ENCODE measurements at regions not wholly inside any gene's neighbourhood (a gene's known extent, or its start where the extent isn't known, plus 50 kb on each side); places are given as distances from the start of the nearest gene placed in this dataset.
"Not testable (repeated sequence)": the region's sequence is repeated elsewhere in the genome, so short reads cannot be mapped to it uniquely, and the experiment has no call there.

DNA sequence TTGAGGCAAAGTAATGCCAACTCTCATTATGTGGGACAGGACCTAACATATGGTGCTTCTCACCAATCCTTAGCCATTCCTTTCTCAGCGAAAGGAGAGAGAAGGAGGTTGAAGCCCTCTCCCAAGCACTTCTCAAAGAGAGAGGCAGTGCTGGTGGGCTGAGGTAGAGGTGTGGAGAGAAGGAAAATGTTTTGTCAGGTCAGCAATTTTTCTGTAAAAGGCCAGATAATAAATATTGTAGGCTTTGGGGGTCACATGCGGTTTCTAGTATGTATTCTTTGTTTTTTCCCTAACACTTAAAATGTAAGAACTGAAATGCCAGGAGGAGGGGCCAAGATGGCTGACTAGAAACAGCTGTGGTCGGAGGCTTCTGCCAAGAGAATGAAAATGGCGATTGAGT lies 225.0 kb upstream of the NPY start:
- DNase-seq = no peak

DNA sequence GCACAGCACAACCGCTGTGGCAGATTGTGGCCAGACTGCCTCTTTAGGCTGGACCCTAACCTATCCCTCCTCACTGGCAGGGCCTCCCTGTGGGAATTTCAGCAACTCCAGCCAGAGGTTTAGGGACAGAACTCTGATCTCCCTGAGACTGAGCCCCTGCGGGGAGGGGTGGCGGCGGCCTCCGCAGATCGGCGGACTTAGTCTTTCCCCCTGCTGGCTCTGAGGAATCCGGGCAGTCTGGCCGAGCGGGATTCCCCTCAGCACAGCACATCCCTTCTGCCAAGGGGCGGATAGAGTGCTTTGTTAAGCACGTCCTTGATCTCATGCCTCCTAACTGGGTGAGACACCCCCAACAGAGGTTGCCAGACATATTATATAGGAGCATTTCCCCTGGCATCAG lies 224.2 kb upstream of the NPY start:
- DNase-seq = no peak

DNA sequence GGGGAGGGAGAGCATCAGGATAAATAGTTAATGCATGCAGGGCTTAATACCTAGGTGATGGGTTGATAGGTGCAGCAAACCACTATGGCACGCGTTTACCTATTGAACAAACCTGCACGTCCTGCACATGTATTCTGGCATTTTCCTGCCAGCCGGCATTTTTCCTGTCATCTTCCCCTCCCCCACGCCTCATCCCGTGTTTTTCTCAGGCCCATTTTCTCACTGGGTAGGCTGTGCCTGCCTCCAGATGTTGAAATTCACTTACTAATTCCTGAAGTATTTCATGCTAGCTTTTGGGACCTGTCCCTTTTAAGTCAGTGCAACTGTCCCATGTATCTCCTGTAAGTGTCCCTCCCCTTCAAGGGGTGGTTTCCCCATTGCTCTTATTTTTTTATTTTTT lies 220.3 kb upstream of the NPY start:
- DNase-seq = no peak

DNA sequence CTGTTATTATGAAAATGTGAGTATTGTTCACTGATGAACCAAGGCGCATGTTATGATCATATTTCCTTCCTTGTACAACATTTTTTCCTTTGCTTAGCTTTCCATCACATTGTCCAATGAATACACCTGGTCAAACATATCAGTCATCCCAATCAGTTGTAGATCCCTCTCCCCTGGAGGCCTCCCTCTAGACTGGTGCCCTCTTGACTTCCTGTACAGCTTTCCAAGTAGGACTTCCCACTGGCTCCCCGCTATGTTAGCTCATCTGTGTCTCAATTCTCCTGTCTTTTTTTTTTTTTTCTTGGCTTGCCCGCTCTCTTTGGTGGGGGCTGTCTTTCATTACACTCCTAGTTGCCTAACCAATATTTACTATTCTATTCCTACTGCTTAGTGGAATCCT lies 214.2 kb upstream of the NPY start:
- no peak for DNase-seq

DNA sequence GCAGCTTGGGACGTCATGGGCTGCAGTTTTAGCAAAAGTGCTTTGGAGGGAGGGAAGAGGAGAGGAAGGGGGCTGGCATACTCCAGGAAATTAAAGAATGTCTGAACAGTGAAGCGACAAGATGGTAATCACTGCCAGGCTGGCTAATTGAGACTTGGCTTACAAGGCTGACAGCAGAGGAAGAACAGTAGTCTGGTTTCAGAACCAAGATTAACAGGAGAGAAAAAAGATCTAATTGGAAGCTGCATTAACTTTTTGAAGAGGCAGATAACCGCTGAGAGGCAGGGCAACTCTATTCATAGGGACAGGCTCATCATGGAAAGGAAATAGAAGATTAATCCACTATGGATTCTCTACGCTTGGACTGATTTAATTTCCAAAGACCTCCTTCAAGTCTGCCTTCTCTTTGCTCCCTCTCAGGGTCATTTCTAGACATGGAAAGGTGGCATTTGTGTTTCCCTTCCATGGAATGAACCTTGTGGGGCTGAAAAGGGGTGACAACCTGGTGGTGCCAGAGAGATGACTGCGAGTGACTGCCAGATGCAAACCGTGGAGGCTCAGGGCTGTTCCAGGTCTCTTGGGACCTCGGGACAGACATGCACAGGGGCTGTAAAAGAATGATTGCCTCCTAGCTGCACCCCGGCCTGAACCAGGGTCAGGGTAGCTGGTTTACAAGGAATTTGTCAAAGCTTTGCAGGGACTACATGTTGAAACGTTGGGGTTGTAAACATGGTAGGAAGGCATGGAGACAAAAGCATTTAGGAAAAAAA lies 210.2 kb upstream of the NPY start:
- no peak for DNase-seq

DNA sequence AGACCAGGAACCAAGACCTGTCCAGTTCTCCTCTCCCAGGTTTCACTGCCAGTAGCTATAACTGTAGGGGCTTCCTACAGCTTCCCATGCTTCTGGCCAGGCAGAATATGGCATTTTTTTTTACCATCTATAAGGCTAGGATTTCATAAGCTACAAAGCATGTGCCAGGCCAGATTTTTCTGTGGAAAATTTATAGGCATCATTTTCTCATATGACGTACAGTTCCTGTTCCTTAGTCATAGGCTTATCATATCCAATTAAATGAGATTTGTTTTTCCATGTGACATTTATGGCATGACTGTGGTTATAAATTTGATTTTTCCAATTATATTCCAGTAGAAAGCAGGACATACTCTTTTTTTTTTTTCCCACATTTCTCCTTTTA lies 208.6 kb upstream of the NPY start:
- no peak for DNase-seq

DNA sequence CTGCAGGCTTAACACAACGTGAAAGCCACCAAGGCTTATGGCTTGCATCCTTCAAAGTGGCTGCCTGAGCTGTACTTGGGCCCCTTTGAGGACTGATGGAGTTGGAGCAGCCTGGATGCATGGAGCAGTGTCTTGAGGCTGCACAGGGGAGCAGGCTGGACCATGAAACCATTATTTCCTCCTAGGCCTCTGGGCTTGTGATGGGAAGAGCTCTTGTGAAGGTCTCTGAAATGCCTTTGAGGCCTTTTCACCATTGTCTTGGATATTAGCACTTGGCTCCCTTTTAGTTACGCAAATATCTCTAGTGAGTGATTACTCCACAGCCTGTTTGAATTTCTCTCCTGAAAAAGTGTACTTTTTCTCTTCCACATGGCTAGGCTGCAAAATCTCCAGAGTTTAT lies 201.2 kb upstream of the NPY start:
- DNase-seq = no peak

DNA sequence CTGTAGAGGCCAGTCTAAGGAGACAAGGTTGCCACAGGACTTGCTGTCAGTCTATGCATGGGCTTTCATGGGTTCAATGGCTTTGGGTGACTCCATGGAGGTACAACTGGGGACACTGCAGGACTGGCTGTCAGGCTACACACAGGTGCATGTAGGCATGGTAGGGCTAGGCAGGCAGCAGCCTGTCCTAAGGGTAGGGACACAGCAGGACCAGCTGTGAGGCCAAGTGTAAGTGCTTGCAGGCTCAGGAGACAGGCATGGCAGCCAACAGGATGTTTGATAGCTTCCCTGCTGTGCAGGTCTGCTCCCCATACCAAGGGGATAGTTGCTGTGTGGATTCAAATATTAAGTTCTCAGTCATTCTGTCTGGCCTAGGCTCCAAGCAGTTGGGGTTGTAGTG lies 181.0 kb upstream of the NPY start:
- no peak for DNase-seq

DNA sequence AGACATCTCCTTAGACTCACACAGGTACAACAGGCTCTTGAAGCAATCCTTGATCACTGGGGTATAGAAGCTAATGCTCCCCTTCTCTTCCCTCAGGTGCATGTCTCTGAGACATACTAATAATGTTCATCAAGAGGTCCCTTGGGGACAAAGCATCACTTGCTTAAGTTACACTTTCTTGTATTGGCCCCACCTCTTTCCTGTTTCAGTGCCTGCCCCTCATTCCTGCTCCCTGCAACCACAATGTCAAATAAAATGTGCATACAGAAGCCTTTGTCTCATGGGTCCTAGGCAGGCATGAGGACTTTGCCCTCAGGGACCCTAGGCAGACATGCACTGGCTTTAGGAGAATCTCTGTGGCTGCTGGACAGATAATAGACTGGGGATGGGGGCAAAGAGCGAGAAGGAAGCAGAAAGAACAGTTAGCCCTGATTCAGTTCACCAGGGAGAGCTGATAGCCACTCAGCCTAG lies 175.0 kb upstream of the NPY start:
- DNase-seq = no peak

DNA sequence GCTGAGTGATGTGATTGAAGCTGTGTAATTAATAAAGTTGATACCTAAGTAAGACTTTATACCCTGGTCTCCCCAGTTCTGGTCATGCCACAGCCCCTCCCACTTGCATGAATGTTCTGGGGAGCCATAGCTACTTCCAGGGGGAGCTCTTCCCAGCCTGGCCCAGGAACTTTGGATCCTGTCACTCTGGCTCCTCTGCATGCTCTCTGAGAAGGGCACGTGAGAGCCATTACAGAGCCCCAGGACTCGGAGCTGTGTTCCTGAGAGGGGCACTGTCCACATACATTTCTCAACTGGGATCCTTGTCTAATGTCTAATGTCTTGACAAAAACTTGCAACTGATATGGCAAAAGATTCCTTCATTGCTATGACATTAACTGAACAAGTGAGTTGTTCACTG lies 173.9 kb upstream of the NPY start:
- no peak for DNase-seq

DNA sequence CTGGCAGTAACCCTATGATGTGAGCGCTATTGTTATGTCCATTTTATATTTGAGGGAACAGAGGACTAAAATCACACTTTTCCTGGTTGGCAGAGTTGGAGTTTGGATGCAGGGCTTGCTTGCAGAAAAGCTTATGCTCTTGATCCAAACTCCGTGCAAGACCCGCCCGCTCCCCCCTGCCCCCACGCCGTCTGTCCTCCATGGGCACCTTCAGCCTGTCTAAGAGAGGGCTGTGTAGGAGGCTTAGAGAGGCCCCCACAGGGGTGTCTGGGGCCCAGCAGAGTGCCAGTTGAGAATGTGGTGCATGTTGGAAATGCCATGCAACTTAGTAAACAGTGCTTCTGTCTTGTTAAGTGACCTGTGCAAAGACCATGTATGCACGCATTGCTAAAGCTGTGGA lies 170.5 kb upstream of the NPY start:
- DNase-seq = no peak

DNA sequence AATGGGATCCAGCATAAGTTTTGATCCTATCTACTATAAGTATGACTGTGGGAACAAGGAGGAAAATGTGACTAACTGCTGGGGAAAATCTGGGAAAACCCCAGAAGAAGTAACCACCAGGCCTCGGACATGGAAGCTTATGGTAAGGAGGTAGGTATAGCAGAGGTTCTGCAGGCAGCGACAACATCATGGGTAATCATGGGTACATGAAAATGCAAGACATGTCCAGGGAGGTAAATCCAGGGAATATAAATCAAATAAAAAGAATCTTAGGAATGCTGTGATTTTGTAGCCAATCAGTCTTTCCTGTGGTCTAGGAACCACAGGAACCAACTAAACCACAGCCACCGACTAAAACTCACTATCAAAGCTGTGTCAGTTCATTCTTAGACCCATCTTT lies 168.3 kb upstream of the NPY start:
- no peak for DNase-seq

DNA sequence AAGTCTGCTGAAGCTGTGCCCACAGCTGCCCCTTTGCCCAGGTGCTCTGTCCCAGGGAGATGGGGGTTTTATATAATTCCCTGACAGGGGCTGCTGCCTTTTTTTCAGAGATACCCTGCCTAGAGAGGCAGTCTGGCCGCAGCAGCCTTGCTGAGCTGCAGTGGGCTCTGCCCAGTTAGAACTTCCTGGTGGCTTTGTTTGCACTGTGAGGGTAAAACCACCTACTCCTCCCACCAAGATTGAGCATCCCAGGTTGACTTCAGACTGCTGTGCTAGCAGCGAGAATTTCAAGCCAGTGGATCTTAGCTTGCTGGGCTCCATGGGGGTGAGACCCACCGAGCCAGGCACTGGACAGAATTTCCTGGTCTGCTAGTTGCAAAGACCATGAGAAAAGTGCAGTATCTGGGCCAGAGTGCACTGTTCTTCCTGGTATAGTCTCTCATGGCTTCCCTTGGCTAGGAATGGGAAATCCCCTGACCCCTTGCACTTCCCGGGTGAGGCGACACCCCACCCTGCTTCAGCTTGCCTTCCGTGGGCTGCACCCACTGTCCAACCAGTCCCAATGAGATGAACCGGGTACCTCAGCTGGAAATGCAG lies 166.0 kb upstream of the NPY start:
- DNase-seq = not testable (repeated sequence)

DNA sequence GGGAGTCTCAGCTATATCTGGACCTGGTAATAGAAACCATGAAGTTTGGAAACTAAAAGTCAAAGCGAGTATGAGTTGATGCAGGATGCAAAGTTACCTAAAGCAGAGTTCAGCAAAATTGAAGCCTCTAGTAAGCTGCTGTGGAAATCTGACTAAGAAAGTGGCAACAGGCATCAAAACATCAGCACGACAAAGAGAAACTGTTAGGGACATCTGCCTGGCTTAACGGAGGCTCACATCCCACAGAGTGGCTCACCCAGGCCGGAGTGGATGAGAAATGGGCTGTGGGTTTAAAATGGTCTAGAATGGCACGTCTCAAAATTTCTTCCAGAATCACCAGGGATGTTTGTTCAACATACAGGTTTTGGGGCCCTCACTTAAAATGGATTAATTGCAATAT lies 164.1 kb upstream of the NPY start:
- no peak for DNase-seq

DNA sequence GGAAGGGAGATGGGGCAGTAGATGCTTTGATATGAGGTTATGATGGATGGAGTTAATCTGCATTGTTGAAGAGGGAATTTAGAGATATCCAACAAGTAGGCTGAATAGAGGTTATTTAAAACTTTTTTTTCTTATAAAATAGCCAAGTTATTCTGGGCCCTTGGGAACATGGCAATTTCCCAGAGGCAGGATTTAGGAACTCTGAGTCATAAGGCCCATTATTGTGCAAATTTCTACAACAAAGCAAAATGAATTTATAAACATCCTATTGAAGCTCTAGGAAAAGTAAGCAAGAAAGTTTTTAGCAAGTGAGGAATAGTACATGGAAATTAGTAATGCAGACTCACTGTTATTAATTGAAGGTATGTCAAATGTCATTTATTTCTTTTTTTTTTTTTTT lies 160.9 kb upstream of the NPY start:
- DNase-seq = no peak

DNA sequence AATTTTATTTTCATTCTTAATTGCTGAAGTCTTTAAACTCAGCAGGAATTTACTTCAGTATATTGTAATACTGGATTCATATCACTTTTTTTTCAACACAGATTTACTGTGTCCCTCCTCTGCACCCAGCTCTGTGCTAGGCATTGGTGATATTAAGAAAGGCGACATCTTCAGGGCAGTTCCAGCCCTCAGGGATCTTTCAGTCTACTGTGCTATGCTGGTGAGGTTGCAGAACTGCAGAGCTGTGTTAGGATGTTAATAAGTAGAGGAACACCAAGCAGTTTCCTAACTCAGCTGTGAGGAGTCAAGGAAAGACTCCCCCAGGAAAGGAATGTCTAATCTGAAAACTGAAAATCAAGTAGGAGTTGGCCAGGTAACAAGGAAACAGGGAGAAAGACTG lies 158.2 kb upstream of the NPY start:
- no peak for DNase-seq

DNA sequence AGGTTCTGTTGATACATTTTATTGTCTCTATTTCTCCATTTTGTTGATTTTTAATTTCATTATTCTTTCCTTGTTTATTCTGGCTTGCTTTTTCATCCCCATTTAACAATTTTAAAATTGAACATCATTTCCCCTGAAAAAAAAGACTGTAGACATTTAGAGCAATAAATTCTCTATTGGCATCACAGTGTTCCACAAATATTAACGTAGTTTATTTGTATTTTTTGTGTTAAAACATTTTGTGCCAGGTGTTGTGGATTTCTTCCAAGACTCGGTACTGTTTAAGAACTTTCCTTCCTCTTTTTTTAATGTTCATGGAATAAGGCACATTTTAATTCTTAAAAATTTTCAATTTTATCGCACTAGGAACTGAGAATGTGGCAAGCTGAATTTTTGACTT lies 156.1 kb upstream of the NPY start:
- DNase-seq = no peak

DNA sequence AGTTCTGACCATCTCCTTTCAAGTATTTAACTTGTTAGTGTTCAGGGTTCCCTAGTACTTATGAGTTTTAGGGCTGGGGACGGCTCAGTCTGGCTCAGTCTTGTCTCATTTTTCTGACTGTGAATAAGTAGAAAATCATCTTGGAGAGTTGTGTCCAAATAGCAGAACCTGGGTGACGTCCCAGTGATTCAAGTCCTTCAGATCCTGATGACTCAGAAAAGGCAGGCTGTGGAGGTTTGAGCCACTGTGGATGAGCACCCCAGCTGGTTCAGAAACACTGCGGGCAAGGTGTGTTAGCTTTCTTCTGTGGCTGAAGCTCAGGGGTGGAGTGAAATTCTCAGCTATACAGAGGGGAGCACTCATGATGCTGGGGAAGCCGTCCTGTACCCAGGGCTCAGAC lies 154.4 kb upstream of the NPY start:
- no peak for DNase-seq

DNA sequence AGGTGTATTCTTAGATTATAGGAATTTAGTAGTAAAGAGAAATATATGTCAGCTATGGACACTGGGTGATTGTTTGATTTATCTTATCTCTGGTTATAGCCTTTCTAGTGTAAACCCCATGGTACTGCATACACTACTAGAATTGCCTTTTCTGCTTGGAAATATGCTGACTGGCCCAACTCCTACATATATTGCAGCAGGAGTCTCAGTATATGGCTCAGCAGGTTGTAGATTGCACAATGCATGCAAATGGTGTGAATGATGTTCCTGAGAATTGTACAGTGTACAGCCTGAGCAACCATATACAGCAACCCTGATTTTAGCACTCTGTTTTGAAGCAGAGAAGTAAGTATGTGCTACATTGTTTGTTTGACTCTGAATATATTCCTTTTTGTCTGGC lies 153.4 kb upstream of the NPY start:
- no peak for DNase-seq

DNA sequence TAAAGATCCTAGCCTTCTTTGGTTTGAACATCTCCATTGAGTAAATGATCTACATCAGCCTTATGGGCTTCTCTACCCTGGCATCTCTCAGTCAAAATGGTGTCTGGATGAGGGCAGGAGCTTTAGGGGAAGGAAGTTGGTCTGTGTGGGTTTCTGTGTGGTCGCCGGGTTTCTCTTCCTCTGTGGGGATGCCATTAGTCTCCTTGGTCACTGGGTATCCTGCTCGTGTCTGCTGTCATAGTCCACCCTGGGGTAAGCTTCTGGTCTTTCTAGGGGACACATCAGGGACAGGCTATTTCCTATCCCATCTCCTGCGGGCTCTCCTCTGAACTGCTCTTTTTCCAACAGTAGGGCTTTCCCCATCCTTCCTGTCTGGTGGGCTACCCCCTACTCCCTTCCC lies 150.3 kb upstream of the NPY start:
- no peak for DNase-seq

DNA sequence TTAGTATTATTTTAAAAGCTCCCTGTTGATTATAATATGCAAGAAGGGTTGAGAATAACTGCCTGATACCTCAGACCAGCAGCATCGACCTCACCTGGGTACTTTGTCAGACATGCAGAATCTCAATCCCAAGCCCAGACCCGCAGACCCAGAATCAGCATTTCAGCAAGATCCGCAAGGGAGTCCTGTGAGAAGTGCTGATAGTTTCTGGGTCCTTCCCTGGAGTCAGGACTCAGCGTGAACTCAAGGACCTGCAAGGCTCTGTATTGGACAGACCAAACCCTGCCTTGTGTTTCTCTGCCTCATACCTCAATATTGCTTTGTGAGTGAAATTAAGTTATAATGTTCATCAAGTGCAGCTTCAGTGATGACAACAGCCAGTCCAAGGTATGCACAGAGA lies 149.5 kb upstream of the NPY start:
- DNase-seq = no peak

DNA sequence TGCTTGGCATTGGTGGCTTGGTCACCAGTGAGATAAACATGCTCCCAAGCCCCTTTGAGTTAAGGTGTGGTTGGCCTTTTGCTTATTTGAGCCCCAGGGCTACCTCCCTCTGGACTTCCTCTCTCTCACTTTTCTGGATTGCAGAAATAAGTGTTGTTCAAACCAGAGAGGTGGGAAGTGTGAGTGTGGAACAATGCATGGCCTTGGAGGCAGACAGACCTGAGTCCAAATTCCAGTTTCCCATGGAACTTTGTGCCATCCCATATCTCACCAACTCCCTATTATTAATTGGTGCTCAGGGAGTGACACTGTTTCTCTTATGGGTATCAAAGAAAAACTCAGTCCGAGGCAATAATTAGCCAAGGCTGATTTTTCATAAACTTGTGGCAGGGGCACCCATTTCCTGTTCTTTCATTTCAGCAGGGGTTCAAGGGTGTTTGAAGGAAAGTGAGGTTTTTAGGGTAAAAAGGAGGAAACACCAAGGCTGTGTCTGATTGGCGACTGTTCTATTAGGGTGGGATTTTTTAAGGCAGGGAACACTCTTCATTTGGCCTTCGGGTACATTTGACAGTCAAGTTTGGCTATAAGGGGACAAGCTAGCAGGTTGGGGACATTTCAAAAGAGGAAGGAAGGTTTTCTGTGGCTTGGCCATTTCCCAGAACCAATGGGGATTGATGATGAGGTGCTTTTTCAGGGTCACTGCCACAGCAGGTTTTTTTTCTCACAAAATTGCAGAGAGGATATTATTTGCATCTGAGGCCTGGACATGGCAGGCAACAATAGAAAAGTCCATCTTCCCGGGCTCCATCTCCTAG lies 148.8 kb upstream of the NPY start:
- no peak for DNase-seq

DNA sequence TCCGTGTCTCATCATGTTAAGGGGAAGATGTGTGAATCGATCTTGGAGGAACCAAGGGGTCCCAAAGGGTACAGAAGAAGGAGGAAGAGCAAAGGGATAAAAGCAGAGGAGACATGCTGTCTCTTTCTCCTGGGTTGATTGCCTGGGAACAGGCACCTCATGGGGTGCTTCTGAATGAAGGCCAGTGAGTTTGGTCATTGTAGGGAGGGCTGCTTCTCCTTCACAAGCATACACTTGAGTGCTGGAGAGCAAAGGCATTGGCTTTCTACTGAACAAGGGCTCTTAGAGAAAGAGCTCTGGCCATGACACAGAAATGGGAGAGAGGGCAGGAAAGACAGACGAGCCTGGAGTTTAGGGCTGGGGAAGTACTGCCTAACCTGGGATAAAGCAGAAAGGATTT lies 146.7 kb upstream of the NPY start:
- DNase-seq = no peak

DNA sequence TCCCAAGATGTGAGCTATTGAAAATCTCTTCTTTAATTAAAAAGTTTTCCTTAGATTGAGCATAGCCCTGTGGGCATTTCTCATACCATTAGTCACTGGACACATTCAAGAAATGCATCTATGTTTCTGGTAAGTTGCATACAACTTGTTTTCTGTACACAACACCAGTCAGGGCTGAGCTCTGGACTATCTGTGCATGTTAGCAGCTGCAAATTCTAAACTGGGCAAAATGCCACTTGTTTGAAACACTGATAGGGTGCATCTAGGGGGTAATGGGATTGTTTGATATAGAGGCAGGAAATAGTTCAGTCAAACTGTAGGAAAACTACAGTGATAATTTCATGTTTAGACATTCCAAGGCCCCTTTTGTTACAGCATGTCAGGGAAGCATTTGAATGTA lies 145.6 kb upstream of the NPY start:
- no peak for DNase-seq

Measured in stimulated activated CD4-positive, alpha-beta T cell treated with anti-CD3 and anti-CD28 coated beads, Interleukin-2, amount 100 ng/mL, for 48 hours (primary cell).